Gastroesophageal sphincter (tissue), 3 donors: ENCODE measurements at regions not wholly inside any gene's neighbourhood (a gene's known extent, or its start where the extent isn't known, plus 50 kb on each side); places are given as distances from the start of the nearest gene placed in this dataset.

Experiments
- EP300 ChIP-seq: sonication (generic); formaldehyde crosslinking; IDR thresholded peaks from one replicate; pipeline ENCODE4 v1.6.1; 2017; ENCODE audit warnings: antibody characterized with exemption, mild to moderate bottlenecking
- POLR2A ChIP-seq, 2 donors: fragments of 450-650 bp; IDR thresholded peaks; one replicate each; pipeline ENCODE4 v1.6.1; 2017; ENCODE audit warnings: antibody characterized with exemption in 2 of 2, mild to moderate bottlenecking in 2 of 2, moderate library complexity in 1 of 2
- POLR2AphosphoS5 ChIP-seq: sonication (generic); formaldehyde crosslinking; IDR thresholded peaks from one replicate; pipeline ENCODE4 v1.6.1; 2017; ENCODE audit warnings: antibody characterized with exemption
- TF ChIP-seq, protein P1 (sequence below), 4 experiments: fragments of 200-600 bp in 2 of 4; fragments of 450-650 bp in 2 of 4; sonication (generic) in 1 of 4; IDR thresholded peaks; one replicate each; pipeline ENCODE4 v1.5.1; 2017 to 2019; ENCODE audit warnings: antibody characterized with exemption in 4 of 4, mild to moderate bottlenecking in 2 of 4, moderate library complexity in 2 of 4

GRCh38 chr6:147674099-147674498 lies 165.6 kb downstream of the SAMD5 start:
- no peak for TF ChIP-seq POLR2A (IDR thresholded peaks at IDR 0.05)
- no peak for TF ChIP-seq EP300
- TF ChIP-seq, protein P1, sequence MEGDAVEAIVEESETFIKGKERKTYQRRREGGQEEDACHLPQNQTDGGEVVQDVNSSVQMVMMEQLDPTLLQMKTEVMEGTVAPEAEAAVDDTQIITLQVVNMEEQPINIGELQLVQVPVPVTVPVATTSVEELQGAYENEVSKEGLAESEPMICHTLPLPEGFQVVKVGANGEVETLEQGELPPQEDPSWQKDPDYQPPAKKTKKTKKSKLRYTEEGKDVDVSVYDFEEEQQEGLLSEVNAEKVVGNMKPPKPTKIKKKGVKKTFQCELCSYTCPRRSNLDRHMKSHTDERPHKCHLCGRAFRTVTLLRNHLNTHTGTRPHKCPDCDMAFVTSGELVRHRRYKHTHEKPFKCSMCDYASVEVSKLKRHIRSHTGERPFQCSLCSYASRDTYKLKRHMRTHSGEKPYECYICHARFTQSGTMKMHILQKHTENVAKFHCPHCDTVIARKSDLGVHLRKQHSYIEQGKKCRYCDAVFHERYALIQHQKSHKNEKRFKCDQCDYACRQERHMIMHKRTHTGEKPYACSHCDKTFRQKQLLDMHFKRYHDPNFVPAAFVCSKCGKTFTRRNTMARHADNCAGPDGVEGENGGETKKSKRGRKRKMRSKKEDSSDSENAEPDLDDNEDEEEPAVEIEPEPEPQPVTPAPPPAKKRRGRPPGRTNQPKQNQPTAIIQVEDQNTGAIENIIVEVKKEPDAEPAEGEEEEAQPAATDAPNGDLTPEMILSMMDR (IDR thresholded peaks at IDR 0.05), result no peak
- TF ChIP-seq POLR2AphosphoS5, result no peak
